ENCODE measurements at regions not wholly inside any gene's neighbourhood (a gene's known extent, or its start where the extent isn't known, plus 50 kb on each side); places are given as distances from the start of the nearest gene placed in this dataset.
"Not testable (repeated sequence)": the region's sequence is repeated elsewhere in the genome, so short reads cannot be mapped to it uniquely, and the experiment has no call there.

GRCh38 chr3:4253072-4253832, 49.9 kb upstream of the SETMAR start:
- H3K36me3 Mint-ChIP-seq, H3K4me1 Mint-ChIP-seq, H3K27me3 Mint-ChIP-seq, H3K9me3 Mint-ChIP-seq, H3K4me3 Mint-ChIP-seq: not testable (repeated sequence)
- H3K27ac Mint-ChIP-seq = peak overlapping the region in 1 of 3 donors; percentile 67

All from IgD-negative memory B cell (primary cell).